NCI-H524 treated with DMSO at 0.1 percent for 48 hours (cell line): ENCODE measurements at regions not wholly inside any gene's neighbourhood (a gene's known extent, or its start where the extent isn't known, plus 50 kb on each side); places are given as distances from the start of the nearest gene placed in this dataset.

Experiments
- DNase-seq: peaks from one replicate; lab custom pipeline; 2025; lab: John Stamatoyannopoulos, UW

DNA sequence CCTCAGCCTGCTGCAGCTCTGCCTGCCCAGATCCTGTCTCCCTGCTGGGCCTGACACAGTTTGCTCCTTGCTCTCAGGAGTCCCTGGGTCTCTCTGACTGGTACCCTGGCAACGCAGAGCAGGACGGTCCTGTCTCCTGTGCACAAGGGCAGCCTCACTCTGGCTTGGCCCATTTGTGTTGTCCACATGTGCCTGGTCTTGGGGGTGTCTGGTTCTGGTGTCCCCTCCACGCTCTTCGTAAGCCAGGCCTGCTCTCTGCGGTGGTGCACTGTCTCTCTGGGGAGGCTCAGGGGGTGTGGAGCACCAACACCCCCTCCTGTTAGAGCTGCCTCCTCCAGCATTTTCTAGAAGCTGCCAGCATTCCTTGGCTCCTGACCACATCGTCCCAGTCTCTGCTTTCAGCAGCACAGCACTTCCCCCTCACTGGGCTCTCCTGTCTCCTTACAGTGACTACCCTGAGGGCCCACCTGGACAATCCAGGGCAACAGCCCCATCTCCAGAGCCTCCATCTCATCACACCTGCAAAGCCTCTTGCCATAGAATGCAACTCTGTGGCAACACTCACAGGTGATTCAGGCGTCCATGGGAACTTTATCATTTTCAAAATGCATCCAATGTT lies 235.6 kb upstream of the HS6ST1 start:
- no peak for DNase-seq

DNA sequence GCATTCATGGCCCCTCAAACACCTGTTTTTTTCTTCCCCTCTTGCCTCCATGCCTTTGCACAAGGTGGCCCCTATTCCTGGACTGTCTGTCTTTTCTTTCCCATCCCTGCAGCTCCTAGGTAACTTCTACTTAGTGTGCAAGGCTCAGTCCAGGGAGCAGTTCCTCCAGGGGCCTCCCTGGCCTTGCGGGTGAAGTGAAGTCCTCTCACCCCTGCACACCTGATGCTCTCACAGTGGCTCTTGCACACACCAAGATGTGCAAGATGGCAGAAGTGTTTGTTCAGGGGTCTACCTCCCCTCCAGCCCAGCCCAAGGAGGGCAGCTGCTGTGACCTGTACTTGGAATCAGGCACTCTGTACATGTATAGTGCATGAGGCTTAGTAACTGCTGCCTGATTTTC lies 236.8 kb upstream of the HS6ST1 start:
- DNase-seq, result no peak

DNA sequence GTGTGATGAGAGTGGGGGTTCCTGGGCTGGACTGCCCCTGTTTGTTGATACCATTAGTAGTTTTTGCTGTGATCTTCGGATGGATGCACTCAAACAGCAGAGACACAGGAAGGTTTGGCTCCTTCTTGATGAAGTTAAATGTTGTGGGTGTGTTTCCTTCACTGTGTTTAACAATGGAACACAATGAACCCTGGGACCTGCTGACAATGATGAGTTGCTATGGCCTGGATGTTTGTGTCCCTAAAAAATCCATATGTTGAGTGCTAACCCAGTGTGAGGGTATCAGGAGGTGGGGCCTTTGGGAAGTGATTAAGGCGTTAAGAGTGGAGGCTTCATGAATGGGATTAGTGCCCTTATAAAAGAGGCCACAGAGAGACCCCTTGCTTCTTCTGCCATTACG lies 237.4 kb upstream of the HS6ST1 start:
- no peak for DNase-seq

DNA sequence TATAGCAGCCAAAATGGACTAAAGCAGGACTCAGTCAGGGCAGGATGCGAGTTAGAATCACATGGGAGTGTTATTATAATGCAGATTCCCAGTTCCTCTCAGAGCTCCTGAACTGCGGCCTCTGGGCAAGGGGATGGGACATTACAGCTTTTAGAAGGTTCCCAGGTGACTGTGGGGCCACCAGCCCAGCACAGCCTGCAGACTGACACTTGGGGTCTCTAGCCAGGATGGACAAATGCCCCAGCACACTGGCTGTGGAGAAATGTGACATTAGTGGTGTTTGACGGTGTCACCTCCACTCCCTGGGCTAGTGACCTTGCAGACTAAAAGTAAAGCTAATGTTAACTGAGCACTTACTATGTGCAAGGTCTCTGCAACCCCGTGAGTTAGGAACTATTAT lies 238.0 kb upstream of the HS6ST1 start:
- DNase-seq, result no peak

DNA sequence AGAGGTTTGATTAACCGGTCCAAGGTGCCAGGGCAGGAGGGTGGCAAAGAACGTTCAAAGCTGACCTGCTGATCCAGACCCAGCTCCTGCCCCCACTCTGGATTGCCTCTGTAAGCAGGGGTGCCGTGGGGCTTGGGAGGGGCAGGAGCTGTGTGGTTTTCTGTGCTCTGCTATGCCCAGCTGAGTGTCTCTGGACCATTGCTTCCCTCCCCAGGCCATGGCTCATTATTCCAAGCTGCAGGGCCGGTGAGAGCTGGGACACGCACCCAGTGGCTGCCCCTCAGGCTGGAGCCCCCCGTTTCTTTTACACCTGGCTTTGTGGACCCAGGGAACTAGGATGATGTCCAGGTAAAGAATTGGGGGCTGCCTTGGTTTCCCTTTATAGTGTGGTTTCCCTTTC lies 238.4 kb upstream of the HS6ST1 start:
- no peak for DNase-seq

DNA sequence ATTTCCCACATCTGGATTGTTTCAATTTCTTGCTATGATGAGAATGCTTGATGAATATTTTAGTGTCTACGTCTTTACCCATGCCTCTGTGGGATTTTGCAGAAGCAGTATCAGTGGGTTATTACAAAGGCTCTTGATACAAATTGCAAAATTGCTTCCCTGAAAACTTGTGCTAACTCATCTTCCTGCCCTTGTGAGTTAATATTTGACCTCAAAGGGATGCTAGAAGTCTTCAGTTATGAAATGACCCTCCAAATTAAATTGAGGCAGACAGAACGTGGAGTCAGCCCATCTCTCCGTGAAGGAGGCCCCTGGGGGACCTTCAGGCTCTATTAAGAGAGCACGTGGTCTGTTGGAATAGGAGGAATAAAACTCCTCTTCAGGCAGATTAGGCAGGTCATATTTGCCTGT lies 239.2 kb upstream of the HS6ST1 start:
- peak; percentile 47 for DNase-seq

DNA sequence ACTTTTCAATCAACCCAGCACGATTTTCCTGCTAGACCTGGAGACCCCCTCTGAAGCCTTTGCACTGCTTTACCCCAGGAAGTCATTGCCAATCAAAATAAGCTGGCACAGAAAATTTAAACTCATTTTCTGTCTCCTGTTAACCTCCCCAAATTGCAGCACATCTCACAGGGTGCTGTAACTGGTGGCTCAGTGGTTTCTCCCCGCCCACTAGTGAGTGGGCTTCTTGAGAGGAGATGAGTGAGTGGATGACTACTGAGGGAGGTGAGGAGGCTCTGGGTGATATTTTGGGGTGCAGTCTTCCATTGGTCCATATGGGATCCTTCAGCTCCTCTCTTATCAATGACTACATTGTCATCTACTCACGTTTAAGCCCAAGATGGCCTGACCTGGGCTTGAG lies 239.8 kb upstream of the HS6ST1 start:
- no peak for DNase-seq

DNA sequence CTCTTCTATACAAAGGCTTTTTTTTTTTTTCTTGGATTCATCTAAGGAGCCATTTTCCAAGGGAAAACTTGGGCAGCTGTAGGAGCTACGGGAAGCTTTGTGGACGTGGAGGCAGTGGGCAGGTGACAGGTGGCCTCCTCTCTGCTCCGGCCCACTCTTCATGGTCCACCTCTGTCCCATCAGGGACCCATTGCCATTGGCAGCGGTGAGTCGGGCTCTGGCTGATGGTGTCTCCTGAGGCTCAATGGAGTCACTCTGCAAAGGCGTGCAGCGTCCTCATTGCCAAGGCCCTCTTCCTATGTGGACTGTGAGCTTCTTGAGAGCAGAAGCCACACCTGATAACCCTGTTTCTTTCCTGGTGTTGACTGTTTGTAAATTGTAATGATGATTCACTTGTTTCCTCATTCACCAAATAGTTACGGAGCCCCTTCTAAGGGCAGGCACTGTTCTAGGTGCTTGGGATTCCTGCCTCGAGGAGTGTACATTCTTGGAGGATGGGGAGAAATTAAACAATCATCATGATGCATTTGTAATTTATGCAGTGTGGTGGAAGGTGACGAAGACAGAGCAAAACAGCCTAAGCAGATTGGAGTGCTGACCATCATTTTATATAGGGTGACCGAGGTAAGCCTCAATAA lies 240.3 kb upstream of the HS6ST1 start:
- no peak for DNase-seq

DNA sequence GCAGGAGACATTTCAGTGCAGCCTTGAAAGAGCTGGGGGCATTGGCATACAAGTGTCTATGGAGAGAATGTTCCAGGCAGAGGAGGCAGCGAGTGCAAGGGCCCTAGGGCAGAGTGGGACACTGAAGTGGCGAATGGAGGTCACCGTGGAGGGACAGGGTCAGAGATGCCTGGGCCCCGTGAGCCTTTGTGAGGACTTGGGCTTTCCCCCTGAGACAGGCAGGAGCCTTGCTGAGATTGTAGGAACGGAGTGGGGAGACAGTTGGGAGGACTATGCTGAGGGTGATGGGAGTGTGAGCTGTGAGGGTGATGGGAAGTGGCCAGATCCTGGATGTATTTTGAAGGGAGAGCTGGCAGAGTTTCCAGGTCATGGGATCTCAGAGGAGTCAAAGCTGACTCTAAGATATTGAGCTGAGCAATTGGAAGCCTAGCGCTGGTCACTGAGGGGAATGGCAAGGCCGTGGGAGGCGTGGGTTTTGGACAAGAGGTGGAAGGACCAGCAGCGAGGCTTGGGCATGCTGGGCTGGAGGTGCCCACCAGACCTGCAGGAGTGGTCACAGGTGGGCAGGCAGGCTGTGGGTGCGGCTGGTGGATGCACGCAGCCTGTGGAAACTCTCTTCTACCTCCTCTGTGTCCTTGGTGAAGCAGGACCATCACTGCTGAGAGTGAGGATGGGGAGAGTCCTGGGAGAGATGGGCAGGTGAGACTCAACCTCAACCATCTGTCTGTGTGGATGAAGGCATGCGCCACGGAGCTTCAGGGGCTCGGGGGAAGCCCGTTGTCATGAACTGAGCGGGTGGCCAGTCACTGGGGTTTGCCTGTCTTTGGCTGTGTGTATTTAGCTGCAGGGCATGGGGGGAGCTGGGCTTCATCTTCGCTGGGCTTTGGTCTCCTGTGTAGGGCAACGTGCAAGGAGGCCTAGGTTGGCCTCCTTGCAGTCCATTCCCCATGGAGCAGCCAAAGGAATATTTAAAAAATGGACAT lies 241.2 kb upstream of the HS6ST1 start:
- no peak for DNase-seq

DNA sequence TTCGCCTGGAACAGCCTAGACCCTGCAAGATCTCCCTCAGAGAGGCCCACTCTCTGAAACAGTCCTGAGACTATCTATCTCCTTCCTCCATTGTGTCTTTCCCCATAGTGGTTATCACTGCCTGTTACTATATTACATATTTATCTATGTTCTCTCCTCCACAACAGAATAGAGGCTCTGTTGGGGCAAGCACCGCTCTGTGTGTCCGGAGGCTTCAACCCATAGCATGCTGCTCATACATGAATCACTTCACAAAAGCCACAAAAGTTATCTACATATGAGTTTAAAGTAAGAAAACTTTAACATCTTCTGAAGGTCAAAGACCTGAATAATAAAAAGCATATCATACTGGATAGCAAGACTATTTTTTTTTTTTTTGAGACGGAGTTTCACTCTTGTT lies 242.1 kb upstream of the HS6ST1 start:
- no peak for DNase-seq

DNA sequence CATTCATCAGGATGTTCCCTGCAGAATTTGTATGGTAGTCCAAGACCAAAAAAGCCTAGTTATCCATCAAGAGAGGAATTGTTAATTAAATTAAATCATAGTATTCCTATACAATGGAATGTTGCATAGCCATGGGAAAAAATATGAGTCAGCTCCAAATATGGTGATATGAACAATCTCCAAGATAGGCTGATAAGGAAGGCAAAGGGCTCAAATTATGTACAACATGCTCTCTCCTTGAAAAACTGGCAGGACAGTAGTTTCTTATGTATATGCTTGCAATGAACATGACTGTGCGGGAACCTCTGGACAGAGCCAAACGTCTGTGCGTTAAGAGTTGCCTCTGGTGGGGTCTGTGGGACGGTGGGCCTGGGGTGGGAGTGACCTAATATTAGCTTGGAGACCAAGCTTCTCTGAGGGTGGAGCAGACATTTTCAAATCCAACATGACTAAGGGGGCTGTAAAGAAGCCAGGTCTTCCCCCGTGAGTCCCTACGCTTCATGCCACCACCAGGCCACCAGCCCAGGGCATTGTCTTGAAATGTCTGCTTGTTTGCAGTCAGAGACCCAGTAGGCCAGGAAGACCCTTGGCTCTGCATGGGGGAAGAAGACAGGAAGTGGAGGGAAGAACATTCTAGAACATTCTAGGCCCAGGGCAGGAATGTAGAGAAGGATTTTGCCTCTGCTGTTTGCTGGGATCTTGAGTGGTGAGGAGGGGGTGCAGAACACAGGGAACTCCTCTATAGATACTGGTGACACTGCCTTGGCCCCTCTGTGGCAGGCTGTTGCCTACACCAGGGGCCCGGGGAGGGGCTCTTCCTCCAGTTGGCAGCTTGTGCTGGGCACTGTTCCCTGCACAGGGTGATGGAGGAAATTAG lies 244.0 kb upstream of the HS6ST1 start:
- DNase-seq, result no peak

DNA sequence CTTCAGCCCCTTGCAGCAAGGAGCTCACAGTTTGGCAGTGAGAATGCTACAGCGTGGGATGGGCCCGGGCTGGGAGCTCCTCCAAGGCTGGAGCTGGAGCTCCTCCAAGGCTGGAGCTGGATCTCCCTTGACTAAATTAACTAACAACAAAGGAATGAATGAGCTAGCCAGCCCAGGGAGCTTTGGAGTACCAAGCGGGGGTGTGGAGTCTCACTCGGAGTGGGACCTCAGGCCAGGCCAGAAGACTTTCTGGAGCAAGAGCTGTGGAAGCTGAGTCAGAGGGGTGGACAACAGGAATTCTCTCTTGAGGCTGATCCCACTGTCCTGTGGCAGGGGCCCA lies 244.7 kb upstream of the HS6ST1 start:
- no peak for DNase-seq

DNA sequence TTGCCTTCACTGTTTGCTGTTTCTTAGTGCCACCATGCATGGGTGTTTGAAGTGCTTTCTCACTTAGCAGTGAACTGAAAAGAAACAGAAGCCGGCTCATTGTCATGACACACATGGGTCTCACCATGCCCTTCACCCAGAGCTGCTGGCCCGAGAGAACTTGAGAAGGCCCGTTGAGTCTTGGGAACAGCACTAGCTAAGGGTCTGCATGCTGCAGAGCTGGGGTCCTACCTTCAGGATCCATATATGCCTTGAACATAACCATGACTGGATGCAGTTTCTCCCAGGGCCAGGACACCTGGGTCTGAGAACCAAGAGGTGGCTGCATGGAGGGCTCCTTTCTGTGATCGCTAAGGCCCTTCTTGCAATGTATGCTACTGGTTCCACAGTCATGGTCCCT lies 245.5 kb upstream of the HS6ST1 start:
- DNase-seq, result no peak

DNA sequence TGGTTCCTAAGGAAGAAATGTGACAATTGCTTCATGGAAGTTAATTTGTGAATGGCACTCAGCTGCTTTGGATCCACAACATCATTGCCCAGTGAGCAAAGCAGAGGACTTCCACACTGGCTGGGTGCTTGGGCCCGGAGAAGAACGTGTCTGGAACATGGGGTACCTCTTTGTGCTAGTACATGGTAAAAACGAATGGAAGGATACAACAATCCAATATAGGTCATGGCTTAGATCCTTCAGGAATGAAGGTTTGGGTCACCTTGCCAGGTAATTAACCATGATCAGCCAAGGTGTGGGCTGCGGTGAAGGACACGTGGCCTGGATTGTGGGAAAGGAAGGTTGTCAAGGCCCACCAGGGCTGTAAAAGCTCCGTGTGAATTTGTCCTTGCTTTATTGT lies 245.9 kb upstream of the HS6ST1 start:
- no peak for DNase-seq

DNA sequence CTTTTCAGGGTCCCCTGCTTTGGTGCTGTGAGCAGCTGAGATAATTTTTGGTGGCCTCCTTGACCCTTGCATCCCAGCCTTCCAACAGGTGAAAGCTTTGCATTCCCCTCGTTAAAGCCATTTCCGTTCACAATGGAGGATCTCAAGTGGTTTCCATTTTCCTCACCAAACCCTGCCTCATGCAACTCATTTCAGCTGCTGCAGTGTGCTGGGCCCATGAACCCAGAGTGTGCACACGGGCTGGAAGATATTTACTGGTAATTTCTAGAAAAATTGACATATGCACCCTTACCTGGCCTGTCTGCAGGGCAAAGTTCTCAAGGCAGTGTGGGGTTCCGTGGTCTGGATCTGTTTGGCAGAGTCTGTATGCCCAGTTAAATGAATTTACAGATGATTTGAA lies 246.8 kb upstream of the HS6ST1 start:
- no peak for DNase-seq

DNA sequence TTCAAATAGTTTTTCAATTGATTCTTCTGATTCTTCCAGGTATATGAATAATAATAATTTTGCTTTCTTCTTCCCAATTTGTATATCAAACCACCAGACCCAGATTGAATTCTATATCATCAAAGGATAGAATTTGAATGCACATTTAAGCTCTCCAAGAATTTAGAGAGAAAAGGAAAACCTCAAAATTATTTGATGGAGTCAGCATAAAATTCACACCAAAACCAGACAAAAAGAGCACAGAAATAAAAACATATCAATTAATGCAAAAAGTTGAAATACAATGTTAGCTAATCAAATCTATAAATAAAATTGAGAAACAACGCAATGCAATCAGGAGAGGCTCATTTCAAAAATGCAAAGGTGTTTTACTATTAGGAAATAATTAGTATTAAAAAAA lies 248.0 kb upstream of the HS6ST1 start:
- DNase-seq, result no peak

DNA sequence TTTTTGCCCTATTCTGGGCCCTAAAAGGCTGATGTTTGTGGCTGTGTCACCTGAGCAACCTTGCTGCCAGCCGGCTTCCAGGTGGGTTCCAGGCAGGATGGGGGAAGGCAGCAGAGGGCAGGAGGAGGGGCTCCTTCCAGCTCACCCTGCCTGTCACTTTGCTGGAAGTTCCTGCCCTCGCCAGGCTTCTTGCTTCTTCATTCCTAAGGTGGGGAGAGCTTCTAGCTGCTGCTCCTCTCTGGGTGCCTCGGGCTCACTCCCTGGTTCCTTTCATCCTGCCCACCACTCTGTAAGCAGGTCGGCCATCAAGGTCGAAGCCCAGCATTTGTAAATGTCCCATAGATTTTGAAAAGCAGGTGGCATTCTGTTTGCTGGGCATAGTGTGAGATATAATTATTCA lies 249.4 kb upstream of the HS6ST1 start:
- no peak for DNase-seq

DNA sequence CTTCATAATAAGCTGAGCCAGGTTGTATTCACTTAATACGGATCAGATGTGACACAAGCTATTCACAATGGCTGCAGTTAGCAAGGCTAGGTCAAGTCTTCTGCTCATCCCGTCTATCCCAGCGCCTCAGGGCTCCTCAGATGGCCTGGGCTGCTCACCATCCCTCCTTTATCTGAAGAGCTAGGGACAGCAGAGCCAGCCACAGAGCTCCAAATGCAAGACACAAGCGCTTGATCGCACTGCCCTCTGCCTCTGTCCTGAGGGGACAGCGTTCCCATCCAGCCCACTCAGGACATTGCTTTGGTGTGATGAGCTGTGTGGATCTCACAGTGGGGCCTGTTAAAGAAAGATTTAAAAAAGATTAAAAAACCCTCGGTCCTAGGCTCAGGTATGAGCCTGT lies 254.4 kb upstream of the HS6ST1 start:
- DNase-seq, result no peak

DNA sequence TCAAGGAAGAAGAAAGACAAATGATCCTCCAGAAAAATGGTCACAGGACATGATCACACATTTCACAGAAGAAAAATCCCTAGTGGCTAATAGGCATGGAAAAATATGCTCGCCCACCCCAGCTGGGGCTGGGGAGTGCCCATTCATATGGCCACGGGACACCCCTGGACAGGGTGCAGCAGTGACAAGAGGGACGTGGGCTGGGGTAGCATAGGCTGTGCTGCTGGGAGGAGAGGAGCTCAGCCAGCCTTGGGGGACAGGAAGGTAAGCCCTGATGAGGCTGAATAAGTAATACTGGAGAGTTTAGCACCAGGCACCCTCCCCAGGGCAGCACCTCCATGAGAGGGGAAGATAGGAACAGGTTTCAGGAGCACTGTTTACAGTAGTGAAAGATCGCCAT lies 254.9 kb upstream of the HS6ST1 start:
- no peak for DNase-seq

DNA sequence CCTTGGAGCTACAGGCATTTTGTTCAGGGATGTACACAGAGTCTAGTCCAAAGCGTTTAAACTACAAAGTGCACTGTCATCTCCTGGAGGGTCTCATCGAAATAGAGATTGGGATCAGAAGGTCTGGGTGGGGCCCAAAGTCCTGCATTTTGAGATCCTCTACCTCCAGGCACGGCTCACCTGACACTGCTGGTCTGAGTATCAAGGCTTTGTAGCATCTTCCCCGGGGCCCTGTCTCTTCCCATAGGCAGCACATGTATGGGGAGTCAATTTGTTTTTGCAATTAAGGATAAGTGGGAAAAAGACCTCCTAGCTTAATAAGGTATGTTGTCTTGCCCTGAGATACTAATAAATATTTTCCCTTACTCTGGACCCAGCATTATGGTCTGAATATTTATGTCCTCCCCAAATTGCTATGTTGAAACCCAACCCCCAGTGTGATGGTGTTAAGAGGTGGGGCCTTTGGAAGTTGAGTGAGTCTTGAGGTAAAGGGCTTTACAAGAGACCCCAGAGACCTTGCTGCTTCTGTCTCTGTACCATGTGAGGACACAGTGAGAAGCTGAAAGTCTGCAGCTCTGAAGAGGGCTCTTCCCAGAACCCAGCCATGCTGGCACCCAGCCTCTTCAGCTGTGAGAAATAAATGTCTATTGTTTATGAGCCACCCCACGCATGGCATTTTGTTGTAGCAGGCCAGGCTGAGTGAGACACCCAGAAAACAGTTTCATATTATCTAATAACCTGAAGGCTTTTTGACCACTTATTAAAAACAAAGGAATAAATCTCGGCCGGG lies 258.7 kb upstream of the HS6ST1 start:
- DNase-seq, result no peak
